ENCODE measurements at regions not wholly inside any gene's neighbourhood (a gene's known extent, or its start where the extent isn't known, plus 50 kb on each side); places are given as distances from the start of the nearest gene placed in this dataset.

GRCh38 chr15:38072007-38072347 lies 137.5 kb downstream of the TMCO5A start:
- H3K27ac Mint-ChIP-seq = peak overlapping the region; percentile 100
- H3K4me1 Mint-ChIP-seq = peaks cover 72% of the 10 kb centered on the region
- no peaks in the 10 kb centered on the region for H3K36me3 Mint-ChIP-seq (ENCODE audit: low read depth)
- H3K9me3 Mint-ChIP-seq = no peaks in the 10 kb centered on the region
- H3K27me3 Mint-ChIP-seq (ENCODE audit: low read depth) = no peaks in the 10 kb centered on the region
- no peak for TF ChIP-seq CTCF (IDR thresholded peaks at IDR 0.05; ENCODE audit: unreplicated experiment in 3 of 3)
- peak overlapping the region; percentile 86 to 90 (median 86) for H3K4me3 Mint-ChIP-seq

- Mint-ChIP-seq H3K36me3 (ENCODE audit: low read depth) (no peaks in the 10 kb centered on the region), H3K9me3 (no peaks in the 10 kb centered on the region), H3K4me3 (peak overlapping the region; percentile 86 to 90 (median 86)), H3K27ac (peak overlapping the region; percentile 100), H3K27me3 (ENCODE audit: low read depth) (no peaks in the 10 kb centered on the region), H3K4me1 (peaks cover 72% of the 10 kb centered on the region)
- TF ChIP-seq CTCF (IDR thresholded peaks at IDR 0.05; ENCODE audit: unreplicated experiment in 3 of 3) = peak in 2 of 3 experiments; percentile 17 to 30
Observed at GRCh38 chr15:38072348-38073177, 138.1 kb downstream of the TMCO5A start.

GRCh38 chr15:38073178-38073946 lies 138.9 kb downstream of the TMCO5A start:
- no peaks in the 10 kb centered on the region for H3K9me3 Mint-ChIP-seq
- peak overlapping the region; percentile 86 to 90 (median 86) for H3K4me3 Mint-ChIP-seq
- peaks cover 65% of the 10 kb centered on the region for H3K4me1 Mint-ChIP-seq
- H3K36me3 Mint-ChIP-seq (ENCODE audit: low read depth) = no peaks in the 10 kb centered on the region
- peak overlapping the region; percentile 100 for H3K27ac Mint-ChIP-seq
- H3K27me3 Mint-ChIP-seq (ENCODE audit: low read depth) = no peaks in the 10 kb centered on the region
- TF ChIP-seq CTCF (IDR thresholded peaks at IDR 0.05; ENCODE audit: unreplicated experiment in 3 of 3) = no peak

GRCh38 chr15:38074029-38074428 lies 139.6 kb downstream of the TMCO5A start:
- Mint-ChIP-seq H3K27ac (peak overlapping the region; percentile 100), H3K9me3 (no peaks in the 10 kb centered on the region), H3K27me3 (ENCODE audit: low read depth) (no peaks in the 10 kb centered on the region), H3K36me3 (ENCODE audit: low read depth) (no peaks in the 10 kb centered on the region), H3K4me1 (peaks cover 59% of the 10 kb centered on the region), H3K4me3 (peak overlapping the region; percentile 55 to 72 (median 70))
- no peak for TF ChIP-seq CTCF (IDR thresholded peaks at IDR 0.05; ENCODE audit: unreplicated experiment in 3 of 3)

- no peak for TF ChIP-seq CTCF (IDR thresholded peaks at IDR 0.05; ENCODE audit: unreplicated experiment in 3 of 3)
- Mint-ChIP-seq H3K4me3 (peak overlapping the region in 1 of 3 experiments; percentile 64), H3K27ac (peak overlapping the region; percentile 37 to 70 (median 65)), H3K36me3 (ENCODE audit: low read depth) (no peaks in the 10 kb centered on the region), H3K9me3 (no peaks in the 10 kb centered on the region), H3K4me1 (peaks cover 44% of the 10 kb centered on the region), H3K27me3 (ENCODE audit: low read depth) (no peaks in the 10 kb centered on the region)
Observed at GRCh38 chr15:38075466-38075865, 141.0 kb downstream of the TMCO5A start.

Measured in nephron (organoid).